Activated CD4-positive, alpha-beta memory T cell treated with anti-CD3 and anti-CD28 coated beads for 36 hours (primary cell): ENCODE measurements at regions not wholly inside any gene's neighbourhood (a gene's known extent, or its start where the extent isn't known, plus 50 kb on each side); places are given as distances from the start of the nearest gene placed in this dataset.
A peak's percentile ranks its signal among the peaks of the same experiment; 100 is the strongest.

Experiments used
- CTCF ChIA-PET: fragments of 350-600 bp; sonication (Branson Sonifier 250); formaldehyde crosslinking; loops from one replicate; lab custom pipeline; 2021; ENCODE audit warnings: antibody characterized with exemption, inconsistent platforms; lab: Charles Lee
- POLR2A ChIA-PET: fragments of 350-600 bp; sonication (Branson Sonifier 250); formaldehyde crosslinking; loops from one replicate; lab custom pipeline; 2021; ENCODE audit warnings: antibody characterized with exemption; lab: Charles Lee
- DNase-seq: peaks from one replicate; pipeline ENCODE4 v3.0.0-alpha.2; 2020
- H3K27ac Mint-ChIP-seq: one replicate; pipeline ENCODE4 v1.8.0; 2021; ENCODE audit warnings: mixed read lengths
- H3K27me3 Mint-ChIP-seq: one replicate; pipeline ENCODE4 v1.8.0; 2021; ENCODE audit warnings: mixed read lengths
- H3K36me3 Mint-ChIP-seq: one replicate; pipeline ENCODE4 v1.8.0; 2021; ENCODE audit warnings: mixed read lengths
- H3K4me1 Mint-ChIP-seq: one replicate; pipeline ENCODE4 v1.8.0; 2021; ENCODE audit warnings: low read depth, mixed read lengths
- H3K4me3 Mint-ChIP-seq: one replicate; pipeline ENCODE4 v1.8.0; 2021; ENCODE audit warnings: mild to moderate bottlenecking, mixed read lengths
- H3K9me3 Mint-ChIP-seq: one replicate; pipeline ENCODE4 v1.8.0; 2021; ENCODE audit warnings: mixed read lengths
- intact Hi-C: fragments of 100-400 bp; cut with micrococcal nuclease; formaldehyde crosslinking; loops from one replicate; pipeline ENCODE4 v1.15.1; 2023

GRCh38 chr2:144239726-144240125 is 280.2 kb downstream of the ZEB2 start:
- H3K36me3 Mint-ChIP-seq, result peaks cover 4% of the 10 kb centered on the region
- no peaks in the 10 kb centered on the region for H3K27me3 Mint-ChIP-seq
- ChIA-PET POLR2A (interaction anchor here (0.6 to 2.1 kb wide), 2 partner anchors 39 to 429 kb away, joined by 3 to 7 read pairs; no protein-coding TSS in a partner anchor), CTCF (no interaction called here)
- DNase-seq, result no peak
- intact Hi-C loops, result loop anchor here (1.0 to 10.0 kb wide), 3 partner anchors 10 to 85 kb away; no protein-coding TSS in a partner anchor
- H3K4me1 Mint-ChIP-seq, result peaks cover 37% of the 10 kb centered on the region
- no peak overlapping the region for H3K4me3 Mint-ChIP-seq
- no peaks in the 10 kb centered on the region for H3K9me3 Mint-ChIP-seq
- no peak overlapping the region for H3K27ac Mint-ChIP-seq

GRCh38 chr2:144239306-144239705 is 280.6 kb downstream of the ZEB2 start:
- ChIA-PET POLR2A (interaction anchor here (0.6 to 2.1 kb wide), 2 partner anchors 38 to 428 kb away, joined by 3 to 7 read pairs; no protein-coding TSS in a partner anchor), CTCF (no interaction called here)
- peaks cover 41% of the 10 kb centered on the region for H3K4me1 Mint-ChIP-seq
- no peak overlapping the region for H3K4me3 Mint-ChIP-seq
- H3K27ac Mint-ChIP-seq, result no peak overlapping the region
- peak; percentile 46 for DNase-seq
- no peaks in the 10 kb centered on the region for H3K9me3 Mint-ChIP-seq
- peaks cover 5% of the 10 kb centered on the region for H3K36me3 Mint-ChIP-seq
- intact Hi-C loops, result loop anchor here (1.0 to 10.0 kb wide), 3 partner anchors 10 to 85 kb away; no protein-coding TSS in a partner anchor
- H3K27me3 Mint-ChIP-seq, result no peaks in the 10 kb centered on the region

- intact Hi-C loops, result loop anchor here (2.0 to 10.0 kb wide), 2 partner anchors 39 to 87 kb away; no protein-coding TSS in a partner anchor
- Mint-ChIP-seq H3K4me3 (no peak overlapping the region), H3K27me3 (no peaks in the 10 kb centered on the region), H3K27ac (no peak overlapping the region), H3K4me1 (peaks cover 53% of the 10 kb centered on the region), H3K9me3 (no peaks in the 10 kb centered on the region), H3K36me3 (peaks cover 5% of the 10 kb centered on the region)
- CTCF ChIA-PET, result no interaction called here
- no peak for DNase-seq
- POLR2A ChIA-PET, result interaction anchor here (2.1 kb wide), 1 partner anchor 37 kb away, joined by 7 read pairs; no protein-coding TSS in a partner anchor
Observed at GRCh38 chr2:144237830-144238627, 281.9 kb downstream of the ZEB2 start.

- H3K36me3 Mint-ChIP-seq, result peaks cover 5% of the 10 kb centered on the region
- no peak for DNase-seq
- intact Hi-C loops, result loop anchor here (10.0 kb wide), 1 partner anchor 88 kb away; no protein-coding TSS in a partner anchor
- no peak overlapping the region for H3K27ac Mint-ChIP-seq
- CTCF ChIA-PET, result no interaction called here
- peaks cover 56% of the 10 kb centered on the region for H3K4me1 Mint-ChIP-seq
- no peak overlapping the region for H3K4me3 Mint-ChIP-seq
- no peaks in the 10 kb centered on the region for H3K9me3 Mint-ChIP-seq
- POLR2A ChIA-PET, result no interaction called here
- H3K27me3 Mint-ChIP-seq, result no peaks in the 10 kb centered on the region
Observed at GRCh38 chr2:144237108-144237507, 282.8 kb downstream of the ZEB2 start.

- H3K4me3 Mint-ChIP-seq, result no peak overlapping the region
- peak overlapping the region; percentile 1 for H3K27ac Mint-ChIP-seq
- intact Hi-C loops, result loop anchor here (10.0 kb wide), 1 partner anchor 90 kb away; no protein-coding TSS in a partner anchor
- POLR2A ChIA-PET, result no interaction called here
- CTCF ChIA-PET, result no interaction called here
- no peaks in the 10 kb centered on the region for H3K9me3 Mint-ChIP-seq
- H3K36me3 Mint-ChIP-seq, result peaks cover 5% of the 10 kb centered on the region
- H3K27me3 Mint-ChIP-seq, result no peaks in the 10 kb centered on the region
- H3K4me1 Mint-ChIP-seq, result peaks cover 48% of the 10 kb centered on the region
- DNase-seq, result no peak
Observed at GRCh38 chr2:144235050-144235449, 284.9 kb downstream of the ZEB2 start.

GRCh38 chr2:144234542-144234871 is 285.4 kb downstream of the ZEB2 start:
- H3K27me3 Mint-ChIP-seq, result no peaks in the 10 kb centered on the region
- H3K9me3 Mint-ChIP-seq, result no peaks in the 10 kb centered on the region
- H3K36me3 Mint-ChIP-seq, result peaks cover 5% of the 10 kb centered on the region
- ChIA-PET POLR2A (interaction anchor here (0.8 to 1.2 kb wide), 4 partner anchors 33 to 221 kb away, joined by 3 to 4 read pairs (median 4); a partner anchor contains a TSS), CTCF (no interaction called here)
- peak overlapping the region; percentile 27 for H3K4me3 Mint-ChIP-seq
- peak; percentile 22 for DNase-seq
- intact Hi-C loops, result loop anchor here (1.0 to 10.0 kb wide), 2 partner anchors 50 to 90 kb away; no protein-coding TSS in a partner anchor
- peak overlapping the region; percentile 70 for H3K27ac Mint-ChIP-seq
- H3K4me1 Mint-ChIP-seq, result peaks cover 51% of the 10 kb centered on the region

- H3K27ac Mint-ChIP-seq, result peak overlapping the region; percentile 70
- peaks cover 5% of the 10 kb centered on the region for H3K36me3 Mint-ChIP-seq
- H3K4me3 Mint-ChIP-seq, result peak overlapping the region; percentile 27
- no peaks in the 10 kb centered on the region for H3K9me3 Mint-ChIP-seq
- H3K27me3 Mint-ChIP-seq, result no peaks in the 10 kb centered on the region
- no peak for DNase-seq
- intact Hi-C loops, result loop anchor here (1.0 to 10.0 kb wide), 2 partner anchors 50 to 91 kb away; no protein-coding TSS in a partner anchor
- ChIA-PET POLR2A (interaction anchor here (0.8 to 1.2 kb wide), 4 partner anchors 32 to 222 kb away, joined by 3 to 4 read pairs (median 4); a partner anchor contains a TSS), CTCF (interaction anchor here (0.6 kb wide), 1 partner anchor 65 kb away, joined by 3 read pairs; no protein-coding TSS in a partner anchor)
- peaks cover 50% of the 10 kb centered on the region for H3K4me1 Mint-ChIP-seq
Observed at GRCh38 chr2:144233733-144234541, 286.0 kb downstream of the ZEB2 start.

GRCh38 chr2:144233317-144233716 is 286.6 kb downstream of the ZEB2 start:
- Mint-ChIP-seq H3K4me3 (peak overlapping the region; percentile 4), H3K27me3 (no peaks in the 10 kb centered on the region), H3K36me3 (peaks cover 5% of the 10 kb centered on the region), H3K9me3 (no peaks in the 10 kb centered on the region), H3K27ac (peak overlapping the region; percentile 60), H3K4me1 (peaks cover 44% of the 10 kb centered on the region)
- DNase-seq, result no peak
- intact Hi-C loops, result loop anchor here (10.0 kb wide), 1 partner anchor 91 kb away; no protein-coding TSS in a partner anchor
- ChIA-PET POLR2A (interaction anchor here (1.2 kb wide), 1 partner anchor 99 kb away, joined by 4 read pairs; a partner anchor contains a TSS), CTCF (no interaction called here)

- no peaks in the 10 kb centered on the region for H3K27me3 Mint-ChIP-seq
- intact Hi-C loops, result loop anchor here (10.0 kb wide), 1 partner anchor 94 kb away; no protein-coding TSS in a partner anchor
- H3K4me1 Mint-ChIP-seq, result peaks cover 41% of the 10 kb centered on the region
- H3K36me3 Mint-ChIP-seq, result peaks cover 4% of the 10 kb centered on the region
- no peaks in the 10 kb centered on the region for H3K9me3 Mint-ChIP-seq
- no peak for DNase-seq
- CTCF ChIA-PET, result interaction anchor here (0.6 kb wide), 1 partner anchor 11 kb away, joined by 3 read pairs; no protein-coding TSS in a partner anchor
- no peak overlapping the region for H3K4me3 Mint-ChIP-seq
- POLR2A ChIA-PET, result no interaction called here
- no peak overlapping the region for H3K27ac Mint-ChIP-seq
Observed at GRCh38 chr2:144230448-144231085, 289.4 kb downstream of the ZEB2 start.

GRCh38 chr2:144230033-144230432 is 289.9 kb downstream of the ZEB2 start:
- POLR2A ChIA-PET, result no interaction called here
- intact Hi-C loops, result loop anchor here (10.0 kb wide), 1 partner anchor 95 kb away; no protein-coding TSS in a partner anchor
- Mint-ChIP-seq H3K4me3 (no peak overlapping the region), H3K4me1 (peaks cover 40% of the 10 kb centered on the region), H3K36me3 (peaks cover 3% of the 10 kb centered on the region), H3K9me3 (no peaks in the 10 kb centered on the region), H3K27me3 (no peaks in the 10 kb centered on the region), H3K27ac (no peak overlapping the region)
- no peak for DNase-seq
- CTCF ChIA-PET, result interaction anchor here (0.6 kb wide), 1 partner anchor 12 kb away, joined by 3 read pairs; no protein-coding TSS in a partner anchor

- Mint-ChIP-seq H3K27me3 (no peaks in the 10 kb centered on the region), H3K27ac (no peak overlapping the region), H3K4me3 (no peak overlapping the region), H3K4me1 (peaks cover 33% of the 10 kb centered on the region), H3K9me3 (no peaks in the 10 kb centered on the region), H3K36me3 (no peaks in the 10 kb centered on the region)
- CTCF ChIA-PET, result no interaction called here
- intact Hi-C loops, result no loop called here
- DNase-seq, result no peak
- POLR2A ChIA-PET, result no interaction called here
Observed at GRCh38 chr2:144229296-144229695, 290.6 kb downstream of the ZEB2 start.
